H1 (cell line): ENCODE measurements at regions not wholly inside any gene's neighbourhood (a gene's known extent, or its start where the extent isn't known, plus 50 kb on each side); places are given as distances from the start of the nearest gene placed in this dataset.

Source experiments
- CTCF ChIA-PET: fragments of 300-600 bp; sonication (Branson Sonifier 250); formaldehyde crosslinking; loops from one replicate; lab custom pipeline; 2021; ENCODE audit not compliant: partially characterized antibody; lab: Charles Lee
- POLR2A ChIA-PET: fragments of 300-600 bp; sonication (Branson Sonifier 250); formaldehyde crosslinking; loops from one replicate; lab custom pipeline; 2021; ENCODE audit warnings: inconsistent platforms; ENCODE audit not compliant: partially characterized antibody; lab: Charles Lee
- DNase-seq, 2 experiments: peaks; one replicate each; pipeline versions ENCODE4 v3.0.0 to v3.0.0-alpha.2; 2010 to 2022; ENCODE audit warnings: low spot score in 2 of 2, low read depth in 1 of 2, mixed read lengths in 1 of 2
- FAIRE-seq: peaks from 2 replicates; lab custom pipeline; 2011; peaks lifted over from hg19 to GRCh38; lab: Jason Lieb, UNC
- H2AFZ ChIP-seq: 2 replicates; pipeline ENCODE4 v1.8.1; 2012; ENCODE audit warnings: low read length, inconsistent platforms
- H2AK5ac ChIP-seq: 2 replicates; pipeline ENCODE4 v1.6.1; 2013; ENCODE audit warnings: low read depth, low read length
- H2BK120ac ChIP-seq: replicated peaks from 2 replicates; pipeline ENCODE3; 2013; ENCODE audit warnings: low read depth, low read length, inconsistent platforms
- H2BK12ac ChIP-seq: 2 replicates; pipeline ENCODE4 v1.6.1; 2013; ENCODE audit warnings: low read depth, low read length
- H2BK15ac ChIP-seq: 2 replicates; pipeline ENCODE4 v1.6.1; 2013; ENCODE audit warnings: low read length
- H2BK20ac ChIP-seq: 2 replicates; pipeline ENCODE4 v1.6.1; 2013; ENCODE audit warnings: low read length
- H2BK5ac ChIP-seq: 2 replicates; pipeline ENCODE4 v1.6.1; 2013; ENCODE audit warnings: low read depth, low read length
- H3K14ac ChIP-seq: 2 replicates; pipeline ENCODE4 v1.6.1; 2013; ENCODE audit warnings: inconsistent platforms; ENCODE audit not compliant: insufficient read length
- H3K18ac ChIP-seq: 2 replicates; pipeline ENCODE4 v1.6.1; 2013; ENCODE audit warnings: low read length; ENCODE audit errors: extremely low read depth
- H3K23ac ChIP-seq: 2 replicates; pipeline ENCODE4 v1.6.1; 2013; ENCODE audit warnings: inconsistent platforms; ENCODE audit not compliant: insufficient read length
- H3K23me2 ChIP-seq: 2 replicates; pipeline ENCODE4 v1.6.1; 2013; ENCODE audit warnings: low read depth, low read length
- H3K27ac ChIP-seq: 2 replicates; pipeline ENCODE4 v1.6.1; 2011; ENCODE audit warnings: low read depth, low read length, inconsistent platforms
- H3K27me3 ChIP-seq, 4 experiments: replicated peaks in 1 of 4; 1 replicate in 1 of 4; 2 replicates in 3 of 4; pipeline versions ENCODE4 v1.6.1 to v1.8.1; 2011 to 2013; ENCODE audit warnings: low read length in 3 of 4, mild to moderate bottlenecking in 3 of 4, inconsistent platforms in 2 of 4, mixed read lengths in 2 of 4, moderate library complexity in 1 of 4; ENCODE audit not compliant: control insufficient read depth in 3 of 4, insufficient read depth in 3 of 4; ENCODE audit errors: extremely low read depth in 1 of 4
- H3K36me3 ChIP-seq, 4 experiments: 2 replicates each; pipeline versions ENCODE4 v1.6.1 to v1.8.1; 2011 to 2013; ENCODE audit warnings: mild to moderate bottlenecking in 4 of 4, low read length in 3 of 4, moderate library complexity in 2 of 4, control low read depth in 1 of 4, inconsistent platforms in 1 of 4; ENCODE audit not compliant: insufficient read depth in 4 of 4, control insufficient read depth in 2 of 4
- H3K4ac ChIP-seq: replicated peaks from 2 replicates; pipeline ENCODE3; 2013; ENCODE audit warnings: low read length, low read depth, mixed read lengths, inconsistent platforms; ENCODE audit not compliant: insufficient read length
- H3K4me1 ChIP-seq, 4 experiments: replicated peaks in 1 of 4; 1 replicate in 1 of 4; 2 replicates in 3 of 4; pipeline versions ENCODE4 v1.6.1 to v1.8.1; 2011 to 2013; ENCODE audit warnings: low read length in 3 of 4, inconsistent platforms in 2 of 4, mixed read lengths in 1 of 4; ENCODE audit not compliant: insufficient read depth in 4 of 4, control insufficient read depth in 3 of 4
- H3K4me2 ChIP-seq, 2 experiments: 2 replicates each; pipeline versions ENCODE4 v1.6.1 to v1.8.1; 2011 to 2013; ENCODE audit warnings: low read depth in 2 of 2, low read length in 2 of 2, control low read depth in 1 of 2, inconsistent platforms in 1 of 2, mild to moderate bottlenecking in 1 of 2; ENCODE audit not compliant: insufficient read depth in 1 of 2
- H3K4me3 ChIP-seq, 4 experiments: fragments of 200-600, 300-600 bp in 1 of 4; sonication (generic), shearing (Covaris generic), sonication (Bioruptor Twin) in 1 of 4; 2 replicates each; pipeline versions ENCODE4 v1.5.1 to v1.8.1; 2011 to 2016; ENCODE audit warnings: low read length in 4 of 4, low read depth in 3 of 4, control low read depth in 2 of 4, inconsistent platforms in 2 of 4, mild to moderate bottlenecking in 2 of 4, mixed read lengths in 1 of 4, moderate library complexity in 1 of 4; ENCODE audit not compliant: insufficient read depth in 2 of 4; ENCODE audit errors: extremely low read depth in 1 of 4
- H3K56ac ChIP-seq: replicated peaks from 2 replicates; pipeline ENCODE3; 2013; ENCODE audit warnings: low read depth, mild to moderate bottlenecking, mixed read lengths, low read length, inconsistent platforms; ENCODE audit not compliant: insufficient read length
- H3K79me1 ChIP-seq: 2 replicates; pipeline ENCODE4 v1.6.1; 2013; ENCODE audit warnings: low read depth, low read length, control low read depth
- H3K79me2 ChIP-seq, 2 experiments: 2 replicates each; pipeline versions ENCODE4 v1.6.1 to v1.8.1; 2012 to 2013; ENCODE audit warnings: low read length in 2 of 2, mild to moderate bottlenecking in 2 of 2, inconsistent platforms in 1 of 2; ENCODE audit not compliant: insufficient read depth in 2 of 2, control insufficient read depth in 1 of 2
- H3K9ac ChIP-seq, 4 experiments: replicated peaks in 1 of 4; 1 replicate in 1 of 4; 2 replicates in 3 of 4; pipeline versions ENCODE4 v1.6.1 to v1.8.1; 2011 to 2013; ENCODE audit warnings: low read depth in 3 of 4, low read length in 3 of 4, control low read depth in 2 of 4, mild to moderate bottlenecking in 2 of 4, moderate library complexity in 2 of 4, inconsistent platforms in 1 of 4; ENCODE audit errors: extremely low read depth in 1 of 4
- H3K9me3 ChIP-seq, 2 experiments: 2 replicates each; pipeline versions ENCODE4 v1.6.1 to v1.8.1; 2012 to 2013; ENCODE audit warnings: mild to moderate bottlenecking in 2 of 2, moderate library complexity in 2 of 2, control low read depth in 1 of 2, inconsistent platforms in 1 of 2, low read depth in 1 of 2, low read length in 1 of 2, mixed read lengths in 1 of 2; ENCODE audit not compliant: insufficient read depth in 2 of 2
- H4K20me1 ChIP-seq, 2 experiments: replicated peaks in 1 of 2; 2 replicates each; pipeline versions ENCODE3 to v1.8.1; 2011 to 2013; ENCODE audit warnings: inconsistent platforms in 2 of 2, low read length in 2 of 2, mild to moderate bottlenecking in 1 of 2; ENCODE audit not compliant: insufficient read depth in 2 of 2, control insufficient read depth in 1 of 2
- H4K5ac ChIP-seq: 2 replicates; pipeline ENCODE4 v1.6.1; 2013; ENCODE audit warnings: low read length, low read depth, mixed read lengths, inconsistent platforms; ENCODE audit not compliant: insufficient read length
- H4K8ac ChIP-seq: 2 replicates; pipeline ENCODE4 v1.8.0; 2013; ENCODE audit warnings: mild to moderate bottlenecking, moderate library complexity, low read length, inconsistent platforms; ENCODE audit not compliant: insufficient read depth; ENCODE audit errors: extremely low read depth
- H4K91ac ChIP-seq: replicated peaks from 2 replicates; pipeline ENCODE3; 2013; ENCODE audit warnings: low read length, mixed read lengths, inconsistent platforms; ENCODE audit not compliant: insufficient read length
- BCL11A ChIP-seq, 2 experiments: IDR thresholded peaks; one replicate each; pipeline ENCODE4 v1.6.1; 2011; ENCODE audit warnings: low read depth in 2 of 2, low read length in 2 of 2, mild to moderate bottlenecking in 2 of 2
- CHD1 ChIP-seq: IDR thresholded peaks from 2 replicates; pipeline ENCODE4 v1.6.1; 2012; ENCODE audit warnings: low read depth, low read length, improper control_type of control experiment
- CTBP2 ChIP-seq: IDR thresholded peaks from 2 replicates; pipeline ENCODE4 v1.7.0; 2011; ENCODE audit warnings: borderline replicate concordance, mild to moderate bottlenecking, moderate library complexity, mixed read lengths, low read length; ENCODE audit not compliant: insufficient read depth, insufficient read length
- EP300 ChIP-seq, 2 experiments: IDR thresholded peaks; 1 replicate in 1 of 2; 2 replicates in 1 of 2; pipeline ENCODE4 v1.6.1; 2011 to 2012; ENCODE audit warnings: low read depth in 2 of 2, low read length in 2 of 2, mild to moderate bottlenecking in 2 of 2, borderline replicate concordance in 1 of 2, inconsistent platforms in 1 of 2, moderate library complexity in 1 of 2
- KDM1A ChIP-seq: fragments of 200-600, 300-600 bp; sonication (generic); IDR thresholded peaks from 2 replicates; pipeline ENCODE4 v1.7.1; 2016; ENCODE audit warnings: mild to moderate bottlenecking, low read length, borderline replicate concordance
- KDM5A ChIP-seq: fragments of 200-600 bp; IDR thresholded peaks from 2 replicates; pipeline ENCODE4 v1.7.1; 2012; ENCODE audit warnings: mild to moderate bottlenecking, low read length, inconsistent platforms, mixed read lengths
- PHF8 ChIP-seq: fragments of 200-600 bp; sonication (generic); conservative IDR thresholded peaks from 2 replicates; pipeline ENCODE4 v1.7.1; 2012; ENCODE audit warnings: low read depth, mild to moderate bottlenecking, inconsistent platforms, low read length, moderate library complexity
- POU5F1 ChIP-seq: IDR thresholded peaks from 2 replicates; pipeline ENCODE4 v1.6.1; 2011; ENCODE audit warnings: low read depth, mild to moderate bottlenecking, low read length, moderate library complexity
- SP1 ChIP-seq: IDR thresholded peaks from 2 replicates; pipeline ENCODE4 v1.6.1; 2011; ENCODE audit warnings: low read depth, low read length
- SP2 ChIP-seq: IDR thresholded peaks from 2 replicates; pipeline ENCODE4 v1.6.1; 2012; ENCODE audit warnings: mild to moderate bottlenecking, low read length, inconsistent platforms
- TEAD4 ChIP-seq: IDR thresholded peaks from 2 replicates; pipeline ENCODE4 v1.6.1; 2012; ENCODE audit warnings: low read depth, low read length, inconsistent platforms, mixed read lengths
- WGBS, 2 experiments: shearing (Covaris generic) in 1 of 2; methylation state at CpG; one replicate each; pipeline versions ENCODE4 v1.1.6 to v1.1.7; 2013 to 2015; ENCODE audit warnings: low lambda C conversion rate in 2 of 2, mixed read lengths in 2 of 2, inconsistent platforms in 1 of 2, low coverage in 1 of 2, missing lambda C conversion rate in 1 of 2; ENCODE audit not compliant: insufficient replicate concordance in 2 of 2, insufficient coverage in 1 of 2, insufficient read length in 1 of 2; ENCODE audit errors: extremely low coverage in 1 of 2, missing lambda C conversion rate in 1 of 2; 5-methylcytosine and 5-hydroxymethylcytosine counted together

DNA sequence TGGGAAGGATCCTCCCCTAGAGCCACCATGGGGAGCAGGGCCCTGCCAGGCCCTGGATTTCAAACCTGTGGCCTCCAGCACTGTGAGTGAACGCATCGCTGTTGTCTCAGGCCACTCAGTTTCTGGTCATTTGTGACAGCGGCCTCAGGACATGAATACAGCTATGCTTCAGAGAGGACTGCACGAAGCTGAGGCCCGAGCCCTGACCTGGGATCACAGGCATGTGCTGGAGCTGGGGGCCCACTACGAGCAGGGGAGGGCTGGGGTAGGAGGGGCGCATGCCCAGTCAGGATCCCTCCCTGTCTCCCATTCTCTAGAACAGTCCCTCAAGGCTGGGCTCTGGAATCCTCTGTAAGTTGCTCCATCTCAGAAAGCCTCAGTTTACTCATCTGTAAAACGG, 242.1 kb downstream of the CTTN start:
- Histone ChIP-seq H2BK12ac (no peak overlapping the region; the same call in 1 of the 2 replicates), H2AK5ac (no peak overlapping the region), H3K56ac (no peak overlapping the region), H3K4me1 (peaks cover 15 to 41% (median 28%) of the 10 kb centered on the region in 4 experiments), H3K79me1 (peaks cover 15% of the 10 kb centered on the region), H3K4me2 (no peak overlapping the region), H2BK15ac (no peak overlapping the region), H2AFZ (no peak overlapping the region), H3K14ac (no peak overlapping the region), H3K4me3 (no peak overlapping the region), H3K18ac (no peak overlapping the region; the same call in 1 of the 2 replicates), H4K20me1 (peaks cover 0 to 11% of the 10 kb centered on the region in 2 experiments), H2BK20ac (no peak overlapping the region), H3K79me2 (peaks cover 4 to 28% of the 10 kb centered on the region in 2 experiments; a peak in 2 of 4 replicates), H3K9me3 (peaks cover 0 to 3% of the 10 kb centered on the region in 2 experiments; a peak in 1 of 4 replicates), H2BK5ac (no peak overlapping the region), H4K91ac (no peak overlapping the region), H3K23ac (no peak overlapping the region), H3K36me3 (no peaks in the 10 kb centered on the region; a peak in 1 of 8 replicates), H3K27ac (no peak overlapping the region; the same call in 1 of the 2 replicates), H4K8ac (no peak overlapping the region), H3K23me2 (no peaks in the 10 kb centered on the region), H3K27me3 (no peaks in the 10 kb centered on the region), H2BK120ac (no peak overlapping the region), H3K4ac (no peak overlapping the region), H3K9ac (no peak overlapping the region), H4K5ac (no peak overlapping the region)
- FAIRE-seq = no peak
- DNase-seq = no peak
- ChIA-PET POLR2A (no interaction called here), CTCF (interaction anchor here (0.7 to 1.7 kb wide), 2 partner anchors 16 to 131 kb away, joined by 3 to 4 read pairs; no protein-coding TSS in a partner anchor)
- WGBS, 2 experiments = 84% methylated on average over 8 of the region's 8 CpGs; no CpG with 5 or more reads in 1 of the 2 experiments
- TF ChIP-seq POU5F1 = no peak
- TF ChIP-seq SP1 = no peak
- no peak for TF ChIP-seq KDM1A
- no peak for TF ChIP-seq BCL11A (IDR thresholded peaks at IDR 0.05; ENCODE audit: low read depth in 2 of 2, low read length in 2 of 2)
- TF ChIP-seq PHF8 = no peak
- no peak for TF ChIP-seq SP2
- TF ChIP-seq KDM5A = no peak
- no peak for TF ChIP-seq EP300 (IDR thresholded peaks at IDR 0.05; ENCODE audit: borderline replicate concordance in 1 of 2, low read depth in 2 of 2, low read length in 2 of 2)
- no peak for TF ChIP-seq TEAD4
- TF ChIP-seq CTBP2 = no peak
- no peak for TF ChIP-seq CHD1
